ENCODE measurements at regions not wholly inside any gene's neighbourhood (a gene's known extent, or its start where the extent isn't known, plus 50 kb on each side); places are given as distances from the start of the nearest gene placed in this dataset.

DNA sequence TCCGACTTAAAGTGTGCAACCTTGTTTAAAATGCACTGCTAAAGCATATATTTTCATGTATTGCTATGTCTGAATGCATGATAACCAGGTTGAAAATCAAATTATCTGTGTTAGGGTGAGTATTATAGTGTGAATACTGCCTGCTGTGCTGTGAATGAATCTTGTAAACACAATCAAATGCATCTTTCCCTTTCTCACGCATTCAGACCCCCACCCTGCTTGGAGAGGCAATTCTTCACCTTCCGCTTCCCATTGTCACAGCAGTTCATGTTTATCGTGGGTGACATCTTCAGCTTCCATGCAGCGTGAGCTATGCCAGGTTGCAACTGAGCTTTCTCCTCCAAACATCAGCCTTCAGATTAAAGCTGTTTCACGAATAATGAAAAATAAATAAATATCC, 418.0 kb downstream of the MEIS1 start:
- no peaks in the 10 kb centered on the region for H4K20me1 ChIP-seq (ENCODE audit: insufficient read depth, low read length)
- no peaks in the 10 kb centered on the region for H3K4me1 ChIP-seq (ENCODE audit: low read length)
- DNase-seq: no peak
- H2AFZ ChIP-seq (ENCODE audit: low read length): no peak overlapping the region
- no peaks in the 10 kb centered on the region for H3K9me3 ChIP-seq (replicated peaks; ENCODE audit: insufficient read depth, low read length)
- no peaks in the 10 kb centered on the region for H3K79me2 ChIP-seq (ENCODE audit: low read length)
- H3K27me3 ChIP-seq (replicated peaks; ENCODE audit: insufficient read depth, low read length): no peaks in the 10 kb centered on the region
- H3K36me3 ChIP-seq (replicated peaks; ENCODE audit: insufficient read depth, low read length): no peaks in the 10 kb centered on the region
- no peak overlapping the region for H3K4me3 ChIP-seq (ENCODE audit: low read length)
- no peak overlapping the region for H3K9ac ChIP-seq (ENCODE audit: low read length)
- TF ChIP-seq EZH2 (optimal IDR thresholded peaks at IDR 0.05; ENCODE audit: low read depth, low read length) (no peak), EZH2phosphoT487 (IDR thresholded peaks at IDR 0.05; ENCODE audit: low read length) (no peak)
- TF ChIP-seq, protein P1, sequence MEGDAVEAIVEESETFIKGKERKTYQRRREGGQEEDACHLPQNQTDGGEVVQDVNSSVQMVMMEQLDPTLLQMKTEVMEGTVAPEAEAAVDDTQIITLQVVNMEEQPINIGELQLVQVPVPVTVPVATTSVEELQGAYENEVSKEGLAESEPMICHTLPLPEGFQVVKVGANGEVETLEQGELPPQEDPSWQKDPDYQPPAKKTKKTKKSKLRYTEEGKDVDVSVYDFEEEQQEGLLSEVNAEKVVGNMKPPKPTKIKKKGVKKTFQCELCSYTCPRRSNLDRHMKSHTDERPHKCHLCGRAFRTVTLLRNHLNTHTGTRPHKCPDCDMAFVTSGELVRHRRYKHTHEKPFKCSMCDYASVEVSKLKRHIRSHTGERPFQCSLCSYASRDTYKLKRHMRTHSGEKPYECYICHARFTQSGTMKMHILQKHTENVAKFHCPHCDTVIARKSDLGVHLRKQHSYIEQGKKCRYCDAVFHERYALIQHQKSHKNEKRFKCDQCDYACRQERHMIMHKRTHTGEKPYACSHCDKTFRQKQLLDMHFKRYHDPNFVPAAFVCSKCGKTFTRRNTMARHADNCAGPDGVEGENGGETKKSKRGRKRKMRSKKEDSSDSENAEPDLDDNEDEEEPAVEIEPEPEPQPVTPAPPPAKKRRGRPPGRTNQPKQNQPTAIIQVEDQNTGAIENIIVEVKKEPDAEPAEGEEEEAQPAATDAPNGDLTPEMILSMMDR (IDR thresholded peaks at IDR 0.05; ENCODE audit: low read length): no peak
- no peaks in the 10 kb centered on the region for H3F3A ChIP-seq (ENCODE audit: insufficient read depth, low read length)
- no peak overlapping the region for H3K4me2 ChIP-seq (ENCODE audit: low read depth, low read length)
- H3K9me2 ChIP-seq (replicated peaks; ENCODE audit: insufficient read depth, low read length): no peaks in the 10 kb centered on the region
- no peak overlapping the region for H3K27ac ChIP-seq (ENCODE audit: low read length)

DNA sequence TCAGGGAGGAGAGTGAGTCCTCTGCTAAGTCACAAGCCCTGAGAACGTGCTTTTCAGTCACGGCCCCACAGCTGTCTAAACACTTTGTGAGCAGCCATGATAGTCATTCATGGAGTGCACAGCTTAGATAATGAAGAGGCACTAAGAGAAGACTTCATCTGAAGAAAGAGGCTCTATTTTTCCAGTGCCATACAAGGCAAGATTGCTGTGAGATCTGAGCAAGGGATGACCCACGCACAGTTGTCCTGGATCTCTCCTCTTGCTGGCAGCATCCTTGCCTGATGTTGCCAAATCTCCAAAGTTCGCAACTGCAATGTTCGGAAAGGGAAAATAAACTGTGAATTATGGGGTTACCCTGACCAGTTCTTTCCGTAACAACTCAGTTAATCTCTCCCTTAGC, 418.7 kb downstream of the MEIS1 start:
- Histone ChIP-seq H3K27me3 (replicated peaks; ENCODE audit: insufficient read depth, low read length) (no peaks in the 10 kb centered on the region), H3K9ac (ENCODE audit: low read length) (no peak overlapping the region), H3K36me3 (replicated peaks; ENCODE audit: insufficient read depth, low read length) (no peaks in the 10 kb centered on the region), H3K9me2 (replicated peaks; ENCODE audit: insufficient read depth, low read length) (no peaks in the 10 kb centered on the region), H3K9me3 (replicated peaks; ENCODE audit: insufficient read depth, low read length) (no peaks in the 10 kb centered on the region), H2AFZ (ENCODE audit: low read length) (no peak overlapping the region), H3K4me2 (ENCODE audit: low read depth, low read length) (no peak overlapping the region), H3K79me2 (ENCODE audit: low read length) (no peaks in the 10 kb centered on the region), H3F3A (ENCODE audit: insufficient read depth, low read length) (no peaks in the 10 kb centered on the region), H3K4me1 (ENCODE audit: low read length) (no peaks in the 10 kb centered on the region), H3K27ac (ENCODE audit: low read length) (no peak overlapping the region), H3K4me3 (ENCODE audit: low read length) (no peak overlapping the region), H4K20me1 (ENCODE audit: insufficient read depth, low read length) (no peaks in the 10 kb centered on the region)
- TF ChIP-seq, protein P1 (IDR thresholded peaks at IDR 0.05; ENCODE audit: low read length): no peak
- TF ChIP-seq EZH2phosphoT487 (IDR thresholded peaks at IDR 0.05; ENCODE audit: low read length) (no peak), EZH2 (optimal IDR thresholded peaks at IDR 0.05; ENCODE audit: low read depth, low read length) (no peak)
- DNase-seq: no peak

DNA sequence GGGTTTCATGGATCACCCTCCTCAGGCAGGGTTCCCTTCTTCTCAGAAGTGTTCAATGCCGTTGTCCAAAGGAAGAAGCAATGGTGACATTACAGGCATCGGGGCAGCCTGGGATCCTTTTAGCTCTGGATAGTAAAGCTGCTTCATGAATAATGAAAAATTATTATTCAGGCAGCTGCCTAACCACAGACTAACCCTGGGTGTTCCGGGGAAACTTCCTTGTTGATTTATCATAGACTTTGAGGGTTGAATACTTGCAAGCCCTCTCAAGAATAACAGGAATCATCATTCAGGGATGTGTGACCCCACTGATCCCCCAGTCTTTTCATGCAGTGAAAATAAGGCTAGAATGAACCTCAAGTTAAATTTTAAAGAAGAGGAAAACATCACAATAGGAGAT, 419.4 kb downstream of the MEIS1 start:
- DNase-seq: no peak

More for the DNA sequence above, 419.4 kb downstream of the MEIS1 start:
- no peak overlapping the region for H2AFZ ChIP-seq (ENCODE audit: low read length)
- H3K9me3 ChIP-seq (replicated peaks; ENCODE audit: insufficient read depth, low read length): no peaks in the 10 kb centered on the region
- no peaks in the 10 kb centered on the region for H3F3A ChIP-seq (ENCODE audit: insufficient read depth, low read length)
- H3K4me2 ChIP-seq (ENCODE audit: low read depth, low read length): no peak overlapping the region
- H3K27ac ChIP-seq (ENCODE audit: low read length): no peak overlapping the region
- no peak overlapping the region for H3K9ac ChIP-seq (ENCODE audit: low read length)
- H3K36me3 ChIP-seq (replicated peaks; ENCODE audit: insufficient read depth, low read length): no peaks in the 10 kb centered on the region
- no peak for TF ChIP-seq EZH2phosphoT487 (IDR thresholded peaks at IDR 0.05; ENCODE audit: low read length)
- no peak for TF ChIP-seq EZH2 (optimal IDR thresholded peaks at IDR 0.05; ENCODE audit: low read depth, low read length)
- TF ChIP-seq, protein P1 (IDR thresholded peaks at IDR 0.05; ENCODE audit: low read length): no peak
- H3K9me2 ChIP-seq (replicated peaks; ENCODE audit: insufficient read depth, low read length): no peaks in the 10 kb centered on the region
- no peaks in the 10 kb centered on the region for H4K20me1 ChIP-seq (ENCODE audit: insufficient read depth, low read length)
- H3K79me2 ChIP-seq (ENCODE audit: low read length): no peaks in the 10 kb centered on the region
- H3K4me1 ChIP-seq (ENCODE audit: low read length): no peaks in the 10 kb centered on the region
- no peaks in the 10 kb centered on the region for H3K27me3 ChIP-seq (replicated peaks; ENCODE audit: insufficient read depth, low read length)
- H3K4me3 ChIP-seq (ENCODE audit: low read length): no peak overlapping the region

Data from MM.1S (cell line).